ENCODE measurements at regions not wholly inside any gene's neighbourhood (a gene's known extent, or its start where the extent isn't known, plus 50 kb on each side); places are given as distances from the start of the nearest gene placed in this dataset.

- no peak for DNase-seq (ENCODE audit: extremely low read depth, low read depth, low spot score)
Observed at GRCh38 chr2:217038001-217038400, 178.1 kb upstream of the TNP1 start.

- no peak for DNase-seq (ENCODE audit: extremely low read depth, low read depth, low spot score)
Observed at GRCh38 chr2:217037353-217037752, 177.5 kb upstream of the TNP1 start.

GRCh38 chr2:217035967-217036366 is 176.1 kb upstream of the TNP1 start:
- no peak for DNase-seq (ENCODE audit: extremely low read depth, low read depth, low spot score)

GRCh38 chr2:217033186-217033585 is 173.3 kb upstream of the TNP1 start:
- DNase-seq (ENCODE audit: extremely low read depth, low read depth, low spot score) = no peak

- no peak for DNase-seq (ENCODE audit: extremely low read depth, low read depth, low spot score)
Observed at GRCh38 chr2:217031445-217031844, 171.6 kb upstream of the TNP1 start.

- no peak for DNase-seq (ENCODE audit: extremely low read depth, low read depth, low spot score)
Observed at GRCh38 chr2:217030081-217030480, 170.2 kb upstream of the TNP1 start.

GRCh38 chr2:217028128-217028527 is 168.3 kb upstream of the TNP1 start:
- no peak for DNase-seq (ENCODE audit: extremely low read depth, low read depth, low spot score)

- no peak for DNase-seq (ENCODE audit: extremely low read depth, low read depth, low spot score)
Observed at GRCh38 chr2:217027414-217027813, 167.6 kb upstream of the TNP1 start.

- DNase-seq (ENCODE audit: extremely low read depth, low read depth, low spot score) = no peak
Observed at GRCh38 chr2:217026569-217026968, 166.7 kb upstream of the TNP1 start.

- DNase-seq (ENCODE audit: extremely low read depth, low read depth, low spot score) = no peak
Observed at GRCh38 chr2:217026161-217026560, 166.3 kb upstream of the TNP1 start.

- no peak for DNase-seq (ENCODE audit: extremely low read depth, low read depth, low spot score)
Observed at GRCh38 chr2:217023611-217024010, 163.7 kb upstream of the TNP1 start.

- DNase-seq (ENCODE audit: extremely low read depth, low read depth, low spot score) = no peak
Observed at GRCh38 chr2:217017456-217018252, 157.8 kb upstream of the TNP1 start.

GRCh38 chr2:217016796-217017419 is 157.0 kb upstream of the TNP1 start:
- DNase-seq (ENCODE audit: extremely low read depth, low read depth, low spot score) = no peak

GRCh38 chr2:217014328-217015105 is 154.7 kb upstream of the TNP1 start:
- DNase-seq (ENCODE audit: extremely low read depth, low read depth, low spot score) = no peak

GRCh38 chr2:217013926-217014325 is 154.1 kb upstream of the TNP1 start:
- DNase-seq (ENCODE audit: extremely low read depth, low read depth, low spot score) = no peak

- DNase-seq (ENCODE audit: extremely low read depth, low read depth, low spot score) = no peak
Observed at GRCh38 chr2:217011576-217011975, 151.7 kb upstream of the TNP1 start.

- no peak for DNase-seq (ENCODE audit: extremely low read depth, low read depth, low spot score)
Observed at GRCh38 chr2:217010173-217010572, 150.3 kb upstream of the TNP1 start.

GRCh38 chr2:217008794-217009193 is 148.9 kb upstream of the TNP1 start:
- no peak for DNase-seq (ENCODE audit: extremely low read depth, low read depth, low spot score)

- DNase-seq (ENCODE audit: extremely low read depth, low read depth, low spot score) = no peak
Observed at GRCh38 chr2:217006217-217006616, 146.4 kb upstream of the TNP1 start.

GRCh38 chr2:217004656-217005055 is 144.8 kb upstream of the TNP1 start:
- no peak for DNase-seq (ENCODE audit: extremely low read depth, low read depth, low spot score)

- DNase-seq (ENCODE audit: extremely low read depth, low read depth, low spot score) = no peak
Observed at GRCh38 chr2:217001740-217002139, 141.9 kb upstream of the TNP1 start.

GRCh38 chr2:217000406-217000805 is 140.5 kb upstream of the TNP1 start:
- no peak for DNase-seq (ENCODE audit: extremely low read depth, low read depth, low spot score)
